ENCODE measurements at regions not wholly inside any gene's neighbourhood (a gene's known extent, or its start where the extent isn't known, plus 50 kb on each side); places are given as distances from the start of the nearest gene placed in this dataset.

DNA sequence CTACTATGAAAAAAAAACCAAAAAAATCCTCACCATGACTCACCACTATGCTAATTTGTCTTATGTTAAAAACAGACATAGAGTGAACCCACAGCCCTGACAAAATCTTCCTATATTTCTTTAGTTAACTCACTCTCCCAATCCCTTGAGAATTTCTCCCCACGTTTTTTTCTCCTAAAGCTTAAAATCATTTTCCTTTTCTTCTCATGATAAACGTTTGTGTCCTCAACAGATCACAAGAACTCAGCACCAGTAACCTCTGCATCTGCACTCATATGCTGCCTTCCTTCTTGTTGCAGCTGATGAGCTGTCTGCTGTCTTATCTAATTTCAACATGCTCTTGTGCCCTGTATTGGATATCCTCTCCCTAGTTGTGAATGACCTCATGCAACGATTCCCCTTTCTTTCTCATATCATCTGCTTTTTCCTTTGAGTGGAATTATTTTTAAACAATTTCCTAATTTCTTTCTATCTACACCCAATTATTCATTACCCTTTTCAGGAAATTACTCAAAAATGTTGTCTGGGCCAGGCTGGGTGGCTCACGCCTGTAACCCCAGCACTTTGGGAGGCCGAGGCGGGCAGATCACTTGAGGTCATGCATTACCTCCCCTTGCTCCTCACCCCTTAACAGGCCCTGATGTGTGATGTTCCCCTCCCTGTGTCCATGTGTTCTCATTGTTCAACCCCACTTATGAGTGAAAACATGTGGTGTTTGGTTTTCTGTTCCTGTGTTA is 427.5 kb upstream of the MGAT4C start:
- H3K4me2 ChIP-seq (replicated peaks; ENCODE audit: extremely low read depth, low read length, poor library complexity, severe bottlenecking) = no peak overlapping the region
- H3K9me3 ChIP-seq (replicated peaks in 1 of 2; ENCODE audit: control insufficient read depth in 1 of 2, insufficient read depth in 1 of 2, low read length in 2 of 2) = no peaks in the 10 kb centered on the region
- Mint-ChIP-seq H3K27me3 (ENCODE audit: low read depth in 3 of 3) (no peaks in the 10 kb centered on the region), H3K4me1 (no peaks in the 10 kb centered on the region), H3K9me3 (peaks cover 0 to 4% (median 2%) of the 10 kb centered on the region in 7 donors), H3K27ac (no peak overlapping the region), H3K36me3 (no peaks in the 10 kb centered on the region), H3K4me3 (no peak overlapping the region)
- no peaks in the 10 kb centered on the region for H4K20me1 ChIP-seq (ENCODE audit: insufficient read depth, low read length)
- H3K4me3 ChIP-seq (replicated peaks in 1 of 3; ENCODE audit: low read depth in 2 of 3, low read length in 3 of 3) = no peak overlapping the region
- intact Hi-C loops (cut with micrococcal nuclease) = no loop called here
- no peak overlapping the region for H3K9ac ChIP-seq (ENCODE audit: insufficient read depth, low read length, poor library complexity, severe bottlenecking)
- 39% methylated on average over 2 of the region's 6 CpGs for whole genome bisulfite sequencing (ENCODE audit: insufficient coverage)
- no peaks in the 10 kb centered on the region for H3K4me1 ChIP-seq (ENCODE audit: control insufficient read depth in 1 of 2, insufficient read depth in 2 of 2, low read length in 2 of 2)
- TF ChIP-seq, protein P1, sequence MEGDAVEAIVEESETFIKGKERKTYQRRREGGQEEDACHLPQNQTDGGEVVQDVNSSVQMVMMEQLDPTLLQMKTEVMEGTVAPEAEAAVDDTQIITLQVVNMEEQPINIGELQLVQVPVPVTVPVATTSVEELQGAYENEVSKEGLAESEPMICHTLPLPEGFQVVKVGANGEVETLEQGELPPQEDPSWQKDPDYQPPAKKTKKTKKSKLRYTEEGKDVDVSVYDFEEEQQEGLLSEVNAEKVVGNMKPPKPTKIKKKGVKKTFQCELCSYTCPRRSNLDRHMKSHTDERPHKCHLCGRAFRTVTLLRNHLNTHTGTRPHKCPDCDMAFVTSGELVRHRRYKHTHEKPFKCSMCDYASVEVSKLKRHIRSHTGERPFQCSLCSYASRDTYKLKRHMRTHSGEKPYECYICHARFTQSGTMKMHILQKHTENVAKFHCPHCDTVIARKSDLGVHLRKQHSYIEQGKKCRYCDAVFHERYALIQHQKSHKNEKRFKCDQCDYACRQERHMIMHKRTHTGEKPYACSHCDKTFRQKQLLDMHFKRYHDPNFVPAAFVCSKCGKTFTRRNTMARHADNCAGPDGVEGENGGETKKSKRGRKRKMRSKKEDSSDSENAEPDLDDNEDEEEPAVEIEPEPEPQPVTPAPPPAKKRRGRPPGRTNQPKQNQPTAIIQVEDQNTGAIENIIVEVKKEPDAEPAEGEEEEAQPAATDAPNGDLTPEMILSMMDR (IDR thresholded peaks at IDR 0.05) = no peak
- H3K36me3 ChIP-seq (replicated peaks in 1 of 2; ENCODE audit: control insufficient read depth in 1 of 2, insufficient read depth in 2 of 2, low read length in 2 of 2) = no peaks in the 10 kb centered on the region
- DNase-seq = no peak
- H2AFZ ChIP-seq (ENCODE audit: insufficient read depth, low read depth, low read length, poor library complexity, severe bottlenecking) = no peak overlapping the region
- H3K27ac ChIP-seq (ENCODE audit: low read depth in 1 of 2, low read length in 2 of 2) = no peak overlapping the region
- no peaks in the 10 kb centered on the region for H3K27me3 ChIP-seq (ENCODE audit: control insufficient read depth in 2 of 2, insufficient read depth in 2 of 2, low read length in 2 of 2)
- no peaks in the 10 kb centered on the region for H3K79me2 ChIP-seq (ENCODE audit: insufficient read depth, low read length)

DNA sequence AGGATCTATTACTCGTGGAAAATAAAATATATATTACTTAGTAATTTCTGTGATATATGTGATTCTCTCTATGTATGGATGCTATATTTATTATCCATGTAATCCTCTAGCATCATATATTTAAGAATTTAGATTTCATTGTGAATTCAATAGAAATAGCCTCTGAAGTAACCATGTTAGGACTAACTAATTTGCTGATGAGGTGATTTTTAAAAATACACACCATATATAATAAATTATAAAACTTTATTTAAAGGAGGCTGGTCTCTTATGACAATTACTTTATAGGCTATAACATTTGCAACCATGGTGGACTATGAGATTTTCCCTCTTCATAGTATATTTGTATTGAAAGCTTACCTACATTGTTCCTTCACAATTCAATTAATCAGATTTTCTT is 424.9 kb upstream of the MGAT4C start:
- Histone ChIP-seq H3K27me3 (ENCODE audit: control insufficient read depth in 2 of 2, insufficient read depth in 2 of 2, low read length in 2 of 2) (no peaks in the 10 kb centered on the region), H2AFZ (ENCODE audit: insufficient read depth, low read depth, low read length, poor library complexity, severe bottlenecking) (no peak overlapping the region), H3K4me3 (replicated peaks in 1 of 3; ENCODE audit: low read depth in 2 of 3, low read length in 3 of 3) (no peak overlapping the region), H3K4me1 (ENCODE audit: control insufficient read depth in 1 of 2, insufficient read depth in 2 of 2, low read length in 2 of 2) (no peaks in the 10 kb centered on the region), H3K36me3 (replicated peaks in 1 of 2; ENCODE audit: control insufficient read depth in 1 of 2, insufficient read depth in 2 of 2, low read length in 2 of 2) (no peaks in the 10 kb centered on the region), H3K79me2 (ENCODE audit: insufficient read depth, low read length) (no peaks in the 10 kb centered on the region), H3K4me2 (replicated peaks; ENCODE audit: extremely low read depth, low read length, poor library complexity, severe bottlenecking) (no peak overlapping the region), H3K9ac (ENCODE audit: insufficient read depth, low read length, poor library complexity, severe bottlenecking) (no peak overlapping the region), H4K20me1 (ENCODE audit: insufficient read depth, low read length) (no peaks in the 10 kb centered on the region), H3K9me3 (replicated peaks in 1 of 2; ENCODE audit: control insufficient read depth in 1 of 2, insufficient read depth in 1 of 2, low read length in 2 of 2) (no peaks in the 10 kb centered on the region), H3K27ac (ENCODE audit: low read depth in 1 of 2, low read length in 2 of 2) (no peak overlapping the region)
- no peak for DNase-seq
- H3K4me1 Mint-ChIP-seq = no peaks in the 10 kb centered on the region
- no peak overlapping the region for H3K27ac Mint-ChIP-seq
- TF ChIP-seq, protein P1 (IDR thresholded peaks at IDR 0.05) = no peak
- H3K36me3 Mint-ChIP-seq = no peaks in the 10 kb centered on the region
- WGBS (ENCODE audit: insufficient coverage) = no CpG with 5 or more reads among the region's 1 CpG
- intact Hi-C loops (cut with micrococcal nuclease) = no loop called here
- no peak overlapping the region for H3K4me3 Mint-ChIP-seq
- peaks cover 0 to 4% (median 0%) of the 10 kb centered on the region in 7 donors for H3K9me3 Mint-ChIP-seq
- H3K27me3 Mint-ChIP-seq (ENCODE audit: low read depth in 3 of 3) = no peaks in the 10 kb centered on the region

All from CD14-positive monocyte (primary cell).